ENCODE measurements at regions not wholly inside any gene's neighbourhood (a gene's known extent, or its start where the extent isn't known, plus 50 kb on each side); places are given as distances from the start of the nearest gene placed in this dataset.

DNA sequence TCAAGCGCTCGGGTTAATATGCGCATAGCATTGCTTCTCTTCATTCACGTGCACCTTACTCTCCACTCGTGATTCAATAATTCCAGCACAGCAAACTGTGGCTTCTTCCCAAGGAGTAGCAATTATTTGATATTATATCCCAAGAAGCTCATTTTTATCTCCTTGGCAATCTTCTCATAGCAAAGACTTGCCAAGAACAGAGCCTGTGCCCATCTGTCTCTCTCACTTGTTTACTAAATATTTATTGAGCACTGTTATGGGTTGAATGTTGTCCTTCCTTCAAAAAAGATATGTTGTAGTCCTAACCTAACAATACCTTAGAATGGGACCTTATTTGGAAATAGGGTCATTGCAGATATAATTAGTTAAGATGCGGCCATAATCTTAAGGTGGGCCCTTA is 233.7 kb downstream of the TFCP2L1 start:
- TF ChIP-seq CTCF (IDR thresholded peaks at IDR 0.05; ENCODE audit: insufficient read depth, missing control alignments): no peak
- no peak for FAIRE-seq
- DNase-seq (ENCODE audit: insufficient read length, low spot score): no peak

DNA sequence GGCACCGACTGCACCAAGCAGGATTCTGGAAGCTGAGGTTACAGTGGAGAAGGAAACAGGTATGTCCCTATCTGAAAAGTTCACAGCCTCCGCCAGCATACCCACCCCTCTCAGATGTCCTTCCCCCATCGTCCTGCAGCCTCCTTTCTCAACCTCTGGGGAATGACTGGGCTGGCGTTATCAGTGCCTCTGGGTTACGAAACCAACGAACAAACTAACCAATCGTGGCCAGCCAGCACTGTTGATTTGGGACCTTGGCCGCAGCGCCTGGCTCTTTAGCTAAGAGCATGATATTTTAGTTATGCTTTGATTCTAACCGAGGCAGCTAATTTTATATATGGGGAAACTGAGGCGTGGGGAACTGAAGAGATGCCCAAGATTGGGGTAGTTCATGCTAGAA is 233.0 kb downstream of the TFCP2L1 start:
- DNase-seq (ENCODE audit: insufficient read length, low spot score) (no peak), FAIRE-seq (no peak)
- no peak for TF ChIP-seq CTCF (IDR thresholded peaks at IDR 0.05; ENCODE audit: insufficient read depth, missing control alignments)

- DNase-seq (ENCODE audit: insufficient read length, low spot score) (no peak), FAIRE-seq (no peak)
- TF ChIP-seq CTCF (IDR thresholded peaks at IDR 0.05; ENCODE audit: insufficient read depth, missing control alignments): no peak
Observed at GRCh38 chr2:121052521-121052920, 232.5 kb downstream of the TFCP2L1 start.

- FAIRE-seq (no peak), DNase-seq (ENCODE audit: insufficient read length, low spot score) (no peak)
- TF ChIP-seq CTCF (IDR thresholded peaks at IDR 0.05; ENCODE audit: insufficient read depth, missing control alignments): no peak
Observed at GRCh38 chr2:121055088-121055487, 229.9 kb downstream of the TFCP2L1 start.

- no peak for FAIRE-seq
- TF ChIP-seq CTCF (IDR thresholded peaks at IDR 0.05; ENCODE audit: insufficient read depth, missing control alignments): no peak
Observed at GRCh38 chr2:121055501-121055900, 229.5 kb downstream of the TFCP2L1 start.

GRCh38 chr2:121058852-121059558 is 226.0 kb downstream of the TFCP2L1 start:
- FAIRE-seq: no peak
- no peak for DNase-seq (ENCODE audit: insufficient read length, low spot score)
- TF ChIP-seq CTCF (IDR thresholded peaks at IDR 0.05; ENCODE audit: insufficient read depth, missing control alignments): no peak

More at GRCh38 chr2:121055501-121055900, 229.5 kb downstream of the TFCP2L1 start:
- DNase-seq (ENCODE audit: insufficient read length, low spot score): no peak

Measured in D721Med (cell line).